HG03378 (cell line): ENCODE measurements at regions not wholly inside any gene's neighbourhood (a gene's known extent, or its start where the extent isn't known, plus 50 kb on each side); places are given as distances from the start of the nearest gene placed in this dataset.
"Not testable (repeated sequence)": the region's sequence is repeated elsewhere in the genome, so short reads cannot be mapped to it uniquely, and the experiment has no call there.

Experiments
- ATAC-seq: cut with Tn5 transposase; IDR thresholded peaks from one replicate; pipeline ENCODE4 v1.9.1; 2021; ENCODE audit warnings: mild to moderate bottlenecking, moderate library complexity; ENCODE audit not compliant: unreplicated experiment

DNA sequence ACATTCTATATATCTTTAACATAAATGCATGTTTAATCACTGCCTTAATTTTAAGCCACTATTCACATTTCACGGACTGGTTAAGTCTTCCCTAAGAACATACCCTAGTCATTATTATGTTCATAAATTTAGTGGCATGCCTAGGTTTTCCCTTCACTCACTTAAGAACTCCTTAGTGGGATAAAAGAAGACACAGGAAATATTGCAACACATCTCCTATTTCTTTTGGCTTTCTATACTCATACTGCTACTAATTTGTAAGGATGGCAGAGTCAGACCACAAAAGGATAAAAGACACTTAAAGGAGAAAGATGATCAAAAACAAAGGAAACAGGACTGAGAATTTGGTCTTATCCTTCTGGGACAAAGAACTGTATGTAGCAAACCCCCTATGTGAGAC lies 951.4 kb downstream of the SORCS3 start:
- ATAC-seq: no peak

DNA sequence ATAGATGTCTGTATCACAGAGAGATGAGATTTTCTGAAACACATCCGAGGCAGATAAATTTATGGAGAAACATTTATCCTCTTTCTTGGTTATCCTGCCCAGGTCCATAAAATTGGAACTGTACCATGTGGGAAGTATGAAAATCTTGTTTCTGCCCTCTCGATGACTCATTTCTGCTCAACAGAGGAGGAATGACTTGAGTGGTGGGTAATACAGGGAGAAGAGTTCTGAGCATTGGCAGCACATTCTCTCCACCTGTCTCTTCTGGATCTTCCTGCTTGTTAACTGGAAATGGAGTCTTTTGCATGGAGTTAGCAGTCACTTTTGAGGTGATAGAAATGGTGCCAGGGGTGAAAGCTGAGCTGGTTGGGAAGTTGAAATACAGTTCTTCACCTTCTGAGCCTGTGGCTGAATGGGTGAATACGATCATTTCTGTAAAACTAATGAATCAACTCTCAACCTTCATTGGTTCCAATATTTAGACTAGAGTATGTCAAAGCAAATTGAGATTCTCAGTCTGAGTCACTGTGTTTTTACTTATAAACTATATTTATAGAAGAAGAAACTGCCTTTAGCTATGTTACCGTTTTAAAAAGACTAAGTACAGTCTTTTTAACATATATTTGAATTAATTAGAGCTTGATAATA lies 945.5 kb downstream of the SORCS3 start:
- ATAC-seq: no peak

DNA sequence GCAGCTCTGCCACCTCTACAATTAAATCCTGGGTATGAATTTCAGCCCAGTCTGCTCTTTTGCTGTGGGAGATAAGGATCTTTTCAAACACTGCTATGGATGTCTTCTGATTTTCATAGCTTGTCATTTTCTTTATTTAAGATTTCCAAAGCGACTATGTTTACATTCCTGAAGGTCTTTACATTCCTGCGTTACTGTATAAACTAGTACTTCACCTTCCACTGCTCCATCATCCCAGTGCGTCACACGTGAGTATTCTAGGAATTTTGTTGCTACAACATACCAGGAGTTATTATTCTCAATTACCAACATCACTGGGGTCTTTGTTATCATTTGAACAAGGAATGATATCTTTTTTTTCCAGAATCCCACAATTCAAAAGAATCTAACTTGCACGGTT lies 944.7 kb downstream of the SORCS3 start:
- no peak for ATAC-seq

DNA sequence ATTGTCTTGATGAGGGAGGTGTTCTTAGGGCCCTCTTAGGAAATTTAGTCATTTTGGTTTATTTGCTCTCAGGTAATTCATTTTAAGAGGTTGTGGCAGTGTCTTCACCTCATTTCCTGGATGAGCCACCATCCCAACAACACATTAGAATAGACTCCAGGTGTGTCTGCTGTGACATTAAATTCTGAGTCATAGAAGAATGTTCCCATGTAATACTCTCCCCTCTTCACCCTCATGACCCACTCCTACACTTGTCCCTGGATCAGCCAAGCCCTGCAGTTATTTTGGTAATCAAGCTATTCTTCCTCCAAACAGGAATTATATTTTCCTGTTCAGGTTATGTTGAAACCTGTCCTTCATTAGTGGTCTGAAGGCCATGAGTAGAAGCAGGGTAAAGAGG lies 944.1 kb downstream of the SORCS3 start:
- no peak for ATAC-seq

DNA sequence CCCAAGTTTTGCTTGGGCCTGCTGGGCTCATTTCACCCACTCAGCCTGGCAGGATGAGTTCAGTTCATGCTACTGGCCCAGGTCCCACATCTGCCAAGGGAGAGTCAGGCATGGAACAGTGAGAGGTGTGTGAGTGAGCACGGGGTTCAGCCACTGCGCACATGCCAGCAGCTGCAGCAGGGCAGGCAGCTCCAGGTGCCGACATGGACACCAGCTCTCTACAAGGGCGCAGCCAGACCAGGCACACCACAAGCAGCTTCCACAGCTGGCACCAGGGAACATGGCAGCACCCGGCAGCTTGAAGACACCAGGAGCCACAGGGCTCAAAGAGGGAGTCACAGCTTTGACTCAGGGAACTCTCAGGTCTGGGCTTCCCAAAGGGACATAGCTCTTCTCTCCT lies 938.0 kb downstream of the SORCS3 start:
- ATAC-seq: no peak

DNA sequence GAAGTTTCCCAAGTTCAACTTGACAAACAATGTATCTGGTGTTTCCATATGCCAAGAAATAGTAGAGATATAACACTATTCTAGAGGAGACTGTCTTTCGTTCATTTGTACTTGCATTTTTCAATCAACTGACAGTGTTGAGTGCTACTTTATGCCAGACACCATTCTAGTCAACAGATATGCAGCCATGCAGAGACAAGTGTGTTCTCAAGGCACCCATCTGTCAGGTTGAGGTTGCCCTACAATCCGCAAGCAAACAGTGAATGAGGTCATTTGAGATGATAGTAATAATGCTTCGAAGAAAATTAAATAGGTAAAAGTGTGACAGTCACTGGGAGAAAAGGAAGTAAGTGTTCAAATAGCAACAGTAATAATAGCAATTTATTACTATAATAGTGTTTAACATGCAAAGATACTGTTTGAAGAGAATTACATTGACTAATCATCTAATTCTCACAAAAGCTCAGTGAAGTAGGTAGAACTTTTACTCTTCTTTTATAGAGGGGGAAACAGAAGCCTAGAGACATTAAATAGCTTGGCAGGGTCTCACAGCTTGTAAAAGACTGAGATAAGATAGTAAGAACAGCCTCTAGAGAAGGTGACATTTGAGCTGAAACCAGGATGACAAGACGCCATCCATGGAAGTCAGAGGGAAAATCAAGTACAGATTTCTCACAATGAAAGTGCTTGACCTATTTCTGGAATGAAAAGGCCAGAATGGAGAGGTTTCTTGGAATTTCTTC lies 936.9 kb downstream of the SORCS3 start:
- no peak for ATAC-seq

DNA sequence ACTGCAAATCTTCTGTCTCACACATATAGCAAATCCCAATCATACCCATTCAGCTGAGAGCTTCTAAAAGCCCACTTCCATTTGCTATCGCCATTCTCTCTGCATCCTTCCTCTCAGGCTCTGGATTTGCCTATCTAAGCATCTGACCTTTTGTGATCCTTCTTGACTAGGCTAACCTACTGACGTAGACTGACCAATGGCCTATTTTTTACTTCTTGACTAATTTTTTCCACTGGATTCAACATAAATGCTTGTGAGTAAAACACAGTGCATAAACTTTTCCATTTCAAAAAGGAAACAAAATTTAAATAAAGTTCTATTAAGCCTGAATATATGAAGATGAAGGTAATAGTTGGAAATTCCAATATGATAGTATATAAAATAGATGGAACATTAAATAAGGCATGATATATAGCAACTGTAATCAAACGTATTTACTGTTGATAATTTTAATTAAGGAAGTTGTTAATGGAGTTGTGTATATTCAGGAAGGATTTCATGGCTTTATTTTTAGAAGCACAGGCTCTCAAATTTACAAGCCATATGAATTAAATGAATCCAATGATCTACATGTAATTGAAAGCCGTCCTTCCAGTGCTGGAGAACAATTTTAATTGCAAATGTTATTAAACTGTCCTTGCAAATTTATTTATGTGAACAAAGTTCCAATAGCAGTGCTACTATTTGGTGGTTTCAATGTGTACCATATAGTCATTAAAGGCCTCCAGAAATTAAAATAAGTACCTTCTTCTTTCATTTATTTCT lies 918.4 kb downstream of the SORCS3 start:
- no peak for ATAC-seq

DNA sequence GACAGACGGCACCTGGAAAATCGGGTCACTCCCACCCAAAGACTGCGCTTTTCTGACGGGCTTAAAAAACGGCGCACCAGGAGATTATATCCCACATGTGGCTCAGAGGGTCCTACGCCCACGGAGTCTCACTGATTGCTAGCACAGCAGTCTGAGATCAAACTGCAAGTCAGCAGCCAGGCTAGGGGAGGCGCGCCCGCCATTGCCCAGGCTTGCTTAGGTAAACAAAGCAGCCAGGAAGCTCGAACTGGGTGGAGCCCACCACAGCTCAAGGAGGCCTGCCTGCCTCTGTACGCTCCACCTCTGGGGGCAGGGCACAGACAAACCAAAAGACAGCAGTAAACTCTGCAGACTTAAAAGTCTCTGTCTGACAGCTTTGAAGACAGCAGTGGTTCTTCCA lies 909.4 kb downstream of the SORCS3 start:
- ATAC-seq: not testable (repeated sequence)

DNA sequence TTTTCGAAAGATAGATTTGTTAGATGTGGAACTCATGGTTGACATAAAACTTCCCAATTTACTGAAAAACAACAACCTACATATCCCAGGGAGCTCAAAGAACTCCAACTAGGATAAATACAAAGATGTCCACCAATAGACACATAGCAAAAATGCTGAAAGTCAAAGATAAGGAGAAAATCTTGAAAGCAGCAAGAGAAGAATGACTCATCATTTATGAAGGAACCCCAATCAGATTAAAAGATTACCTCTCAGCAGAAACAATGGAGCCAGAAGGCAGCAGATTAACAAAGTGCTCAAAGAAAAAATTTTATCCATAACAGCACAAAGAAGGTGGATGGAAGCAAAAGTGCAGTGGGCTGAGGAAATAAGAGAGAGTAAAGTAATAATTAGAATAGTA lies 908.6 kb downstream of the SORCS3 start:
- no peak for ATAC-seq

DNA sequence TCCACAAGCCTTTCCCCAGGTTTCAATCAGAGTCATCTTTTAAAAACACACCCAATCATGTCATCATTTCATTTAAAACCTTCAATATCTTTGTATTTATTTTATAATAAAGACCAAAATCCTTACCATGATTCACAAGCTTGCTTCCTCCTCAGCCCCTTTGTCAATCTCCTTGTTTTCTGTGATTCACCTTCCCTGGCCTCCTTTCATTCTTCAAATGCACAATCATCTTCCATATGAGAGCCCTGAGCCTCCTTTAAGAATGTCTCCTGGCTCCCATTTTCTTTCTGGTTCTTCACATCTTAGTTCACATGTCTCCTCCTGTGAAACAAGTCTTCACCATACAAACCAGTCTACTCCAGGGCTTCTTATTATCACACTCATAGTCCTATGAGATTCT lies 904.0 kb downstream of the SORCS3 start:
- ATAC-seq: no peak

DNA sequence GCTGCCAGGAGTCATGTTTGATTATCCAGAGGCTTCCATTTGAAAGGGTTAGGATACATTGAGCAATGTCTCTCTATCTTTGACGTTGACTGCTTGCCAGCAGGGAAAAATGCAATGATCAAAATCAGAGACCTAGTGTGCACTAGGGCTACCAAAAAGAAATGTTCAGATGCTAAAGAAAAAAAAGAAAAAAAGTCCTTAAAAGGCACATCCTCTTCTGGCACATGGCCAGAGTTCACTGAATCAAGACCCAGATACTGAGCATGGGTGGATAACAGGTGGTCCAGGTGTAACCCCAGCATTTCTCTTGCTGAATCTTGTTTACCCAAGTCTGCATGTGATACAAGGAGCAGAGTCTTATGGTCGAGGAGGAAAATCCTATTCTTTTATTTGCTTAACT lies 899.3 kb downstream of the SORCS3 start:
- ATAC-seq: no peak

DNA sequence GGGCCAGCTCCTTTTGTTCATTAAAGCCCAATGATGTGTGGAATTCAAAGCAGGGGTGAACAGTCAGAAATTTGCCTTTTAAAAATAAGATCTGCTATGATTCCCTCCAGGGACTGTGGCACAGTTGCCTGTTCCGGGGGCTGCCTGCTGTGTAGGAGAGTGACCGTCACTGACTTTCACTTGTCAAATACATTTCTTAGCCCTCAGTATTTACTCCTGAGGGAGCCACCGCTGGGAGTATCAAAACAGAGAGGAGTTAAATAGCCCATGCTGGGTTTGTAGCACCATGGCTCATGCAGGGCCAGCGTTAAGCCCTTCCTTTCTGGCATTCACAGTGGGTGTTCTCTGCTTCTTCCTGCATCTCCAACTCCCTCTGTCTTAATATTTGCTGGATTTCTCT lies 897.8 kb downstream of the SORCS3 start:
- no peak for ATAC-seq

DNA sequence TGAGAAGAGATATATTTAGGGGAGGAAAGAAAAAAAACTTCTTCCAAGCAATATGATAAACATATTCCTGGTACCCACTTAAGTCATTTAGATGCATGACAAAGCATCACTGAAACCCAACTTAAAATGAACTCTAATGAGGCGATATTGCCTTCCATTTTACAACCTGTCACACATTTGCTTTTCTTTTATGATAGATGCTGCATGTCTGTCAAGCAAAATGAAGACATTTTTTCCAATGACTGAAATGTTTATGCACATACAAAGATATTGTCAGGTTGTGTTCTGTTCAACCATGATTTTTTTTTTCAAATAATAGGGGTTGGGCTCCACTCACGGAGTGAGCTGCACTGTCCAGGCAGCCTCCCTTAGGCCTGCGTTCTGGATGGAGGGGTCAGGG lies 894.4 kb downstream of the SORCS3 start:
- no peak for ATAC-seq

DNA sequence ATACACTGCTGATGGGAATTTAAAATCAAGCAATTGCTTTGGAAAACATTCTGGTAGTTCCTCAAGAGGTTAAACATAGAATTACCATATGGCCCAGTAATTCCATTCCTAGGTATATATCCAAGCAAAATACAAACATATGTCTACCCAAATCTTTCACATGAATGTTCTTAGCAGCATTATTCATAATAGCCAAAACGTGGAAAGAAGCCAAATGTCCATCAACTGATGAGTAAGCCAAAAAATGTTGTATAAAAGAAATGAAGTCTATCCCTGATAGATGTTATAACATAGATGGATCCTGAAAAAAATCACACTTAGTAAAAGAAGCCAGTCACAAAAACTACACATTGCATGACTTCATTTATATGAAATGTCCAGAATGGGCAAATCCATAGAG lies 893.0 kb downstream of the SORCS3 start:
- no peak for ATAC-seq

DNA sequence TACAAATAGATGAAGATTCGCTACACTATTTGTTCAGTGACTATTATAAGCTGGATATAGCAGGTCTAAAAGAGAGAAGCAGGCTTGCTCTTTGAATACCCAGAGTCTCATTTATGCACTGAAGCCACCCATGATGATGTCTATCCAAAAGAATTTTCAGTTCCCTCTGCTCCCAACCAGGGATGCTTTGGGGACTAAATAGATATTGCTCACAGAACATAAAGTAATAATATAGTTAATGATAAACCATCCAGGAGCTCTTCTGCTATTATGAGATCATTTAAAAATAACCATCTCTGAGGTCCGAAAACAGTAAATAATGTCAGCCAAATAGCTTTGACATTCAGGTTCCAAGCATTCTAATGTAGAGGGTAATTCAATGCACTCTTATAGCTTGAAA lies 875.4 kb downstream of the SORCS3 start:
- ATAC-seq: no peak

DNA sequence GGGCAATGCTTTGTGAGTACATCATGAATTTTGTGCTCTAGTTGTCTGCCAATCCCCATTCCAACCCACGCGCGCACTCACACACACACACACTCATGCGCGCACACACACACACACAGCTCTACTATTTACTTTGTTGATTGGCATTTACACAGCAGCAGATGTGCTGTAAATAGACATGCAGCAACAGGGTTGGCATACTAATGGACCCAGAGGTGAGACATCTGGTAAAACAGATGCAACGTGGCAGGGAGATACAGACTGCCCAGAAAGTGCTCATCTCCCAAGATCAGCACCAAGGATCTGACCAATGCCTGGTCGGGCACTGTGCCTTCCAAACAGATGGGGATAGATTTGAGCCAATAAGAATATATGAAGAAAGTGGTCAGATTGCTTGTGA lies 873.0 kb downstream of the SORCS3 start:
- no peak for ATAC-seq

DNA sequence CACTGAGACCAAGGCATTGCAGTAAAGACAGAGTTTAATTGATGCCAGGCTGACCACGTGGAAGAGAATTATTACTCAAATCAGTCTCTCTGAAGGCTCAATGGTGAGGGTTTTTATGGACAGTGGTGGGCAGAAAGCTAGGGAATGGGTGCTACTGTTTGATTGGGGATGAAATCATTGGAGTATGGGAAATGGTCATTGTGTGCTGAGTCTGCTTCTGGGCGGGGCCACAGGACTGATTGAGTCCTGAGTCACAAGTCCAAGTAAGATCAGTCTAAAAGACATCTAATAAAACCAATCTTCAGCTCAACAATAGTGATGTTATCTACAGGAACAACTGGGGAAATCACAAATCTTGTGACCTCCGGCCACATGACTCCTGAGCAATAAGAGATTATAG lies 868.4 kb downstream of the SORCS3 start:
- no peak for ATAC-seq

DNA sequence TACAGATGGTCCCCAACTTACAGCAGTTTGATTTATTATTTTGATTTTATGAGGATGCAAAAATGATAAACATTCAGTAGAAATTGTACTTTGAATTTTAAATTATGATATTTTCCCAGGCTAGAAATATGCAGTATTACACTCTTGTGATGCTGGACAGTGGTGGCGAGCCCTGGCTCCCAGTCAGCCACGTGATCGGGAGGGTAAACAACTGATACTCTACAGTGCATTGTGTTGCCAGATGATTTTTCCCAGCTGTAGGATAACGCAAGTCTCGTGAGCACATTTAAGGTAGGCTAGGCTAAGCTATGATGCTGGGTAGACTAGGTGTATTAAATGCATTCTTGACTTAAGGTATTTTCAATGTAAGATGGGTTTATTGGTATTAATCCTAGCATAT lies 865.2 kb downstream of the SORCS3 start:
- no peak for ATAC-seq

DNA sequence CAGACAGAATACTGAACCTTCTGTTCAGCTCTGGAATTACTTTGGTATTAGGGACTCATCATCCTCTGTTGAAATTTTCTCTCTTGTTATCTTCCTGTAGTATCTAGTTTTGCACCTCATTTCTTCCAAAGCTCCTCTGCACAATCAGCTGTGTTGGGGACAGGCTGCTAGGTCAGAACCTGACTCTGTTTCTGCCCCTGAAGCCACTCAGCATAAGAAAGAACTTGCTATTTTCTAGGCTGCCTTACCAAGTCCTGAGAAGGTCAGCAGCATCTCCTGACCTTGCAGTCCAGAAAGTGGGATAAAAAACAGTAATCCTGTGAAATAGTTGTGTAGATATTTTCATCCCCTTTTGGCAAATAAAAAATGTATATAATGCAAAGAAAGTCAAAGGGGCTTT lies 862.6 kb downstream of the SORCS3 start:
- no peak for ATAC-seq

DNA sequence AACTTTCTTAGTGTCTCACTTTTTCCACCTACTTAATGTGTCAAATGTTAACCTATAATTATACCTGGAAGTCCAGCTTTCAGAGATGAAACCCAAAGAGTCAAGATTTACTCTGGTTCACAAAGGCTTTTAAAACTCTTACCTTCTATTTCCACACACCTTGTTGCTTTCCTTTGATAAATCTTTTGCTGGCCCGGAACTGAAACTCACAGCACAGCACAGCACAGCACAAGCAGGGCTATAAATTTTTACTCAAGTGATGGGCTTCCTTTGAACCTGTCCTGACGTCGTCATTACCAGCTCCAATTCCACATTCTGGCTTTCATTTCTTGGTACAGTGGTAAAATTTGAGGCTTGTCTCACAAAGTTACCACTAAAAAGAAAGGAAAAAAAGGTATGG lies 861.0 kb downstream of the SORCS3 start:
- ATAC-seq: no peak

DNA sequence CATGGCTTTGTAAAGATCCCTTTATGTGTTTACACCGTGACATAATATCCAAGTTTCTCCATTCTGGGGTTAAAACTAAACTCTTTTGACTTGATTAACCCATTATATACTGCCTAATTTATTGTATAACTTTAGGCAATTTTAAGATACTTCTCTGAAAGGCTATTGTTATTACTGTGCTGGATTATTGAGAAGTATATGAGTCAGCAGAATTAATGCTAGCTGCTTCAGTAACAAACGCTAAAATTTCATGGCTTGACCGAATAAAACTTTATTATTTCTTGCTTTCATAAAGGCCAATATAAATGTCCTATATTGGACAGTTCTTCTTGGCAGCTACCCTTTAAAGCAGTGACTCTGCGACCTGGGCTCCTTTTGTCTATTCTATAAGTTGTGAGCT lies 853.9 kb downstream of the SORCS3 start:
- no peak for ATAC-seq

DNA sequence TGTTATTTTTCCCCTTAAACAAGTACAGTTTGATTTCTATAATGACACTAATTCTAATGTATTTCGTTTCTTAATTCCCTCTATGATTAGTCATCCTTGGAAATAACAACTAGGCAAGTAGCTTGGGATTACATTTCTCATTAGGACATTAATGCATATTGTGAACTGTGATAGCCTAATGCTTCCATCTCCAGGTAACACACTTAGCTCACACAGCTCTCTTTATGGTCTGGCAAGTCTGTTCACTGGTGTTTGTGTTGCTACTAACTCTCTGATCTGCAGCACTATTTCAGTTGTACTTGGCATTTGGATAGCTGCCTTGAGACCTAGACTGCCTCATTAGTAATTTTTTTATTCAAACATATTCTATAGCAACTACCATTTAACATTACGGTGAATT lies 853.2 kb downstream of the SORCS3 start:
- no peak for ATAC-seq
